Heart left ventricle (tissue), 16 donors: ENCODE measurements at regions not wholly inside any gene's neighbourhood (a gene's known extent, or its start where the extent isn't known, plus 50 kb on each side); places are given as distances from the start of the nearest gene placed in this dataset.

Experiments
- ATAC-seq, 4 donors: fragments of 200-7000 bp; cut with Tn5 transposase; one replicate each; pipeline ENCODE4 v1.9.1; 2020 to 2022; ENCODE audit warnings: moderate library complexity in 4 of 4, mild to moderate bottlenecking in 3 of 4, moderate number of reproducible peaks in 1 of 4
- DNase-seq, 5 donors: peaks; one replicate each; pipeline ENCODE4 v3.0.0-alpha.2; 2020
- H3K27ac ChIP-seq, 12 donors: fragments of 200-600 bp; sonication (generic) in 4 of 12; one replicate each; pipeline versions ENCODE4 v1.5.0 to v1.8.0; 2016 to 2022; ENCODE audit warnings: mild to moderate bottlenecking in 2 of 12
- H3K27me3 ChIP-seq, 9 donors: fragments of 200-600 bp; sonication (generic) in 2 of 9; one replicate each; pipeline versions ENCODE4 v1.5.1 to v1.8.0; 2016 to 2022; ENCODE audit warnings: mild to moderate bottlenecking in 3 of 9
- H3K36me3 ChIP-seq, 9 donors: fragments of 200-600 bp; sonication (generic) in 2 of 9; one replicate each; pipeline versions ENCODE4 v1.5.0 to v1.8.0; 2018 to 2022; ENCODE audit warnings: mild to moderate bottlenecking in 2 of 9
- H3K4me1 ChIP-seq, 12 donors: fragments of 200-600 bp; sonication (generic) in 4 of 12; one replicate each; pipeline versions ENCODE4 v1.5.0 to v1.8.0; 2016 to 2022; ENCODE audit warnings: mild to moderate bottlenecking in 3 of 12
- H3K4me3 ChIP-seq, 12 donors: fragments of 200-600 bp; sonication (generic) in 4 of 12; one replicate each; pipeline versions ENCODE4 v1.5.0 to v1.8.0; 2017 to 2022; ENCODE audit warnings: mild to moderate bottlenecking in 9 of 12, moderate library complexity in 4 of 12
- H3K9me3 ChIP-seq, 12 donors: fragments of 200-600 bp; sonication (generic) in 4 of 12; one replicate each; pipeline versions ENCODE4 v1.5.0 to v1.8.0; 2016 to 2022; ENCODE audit warnings: mild to moderate bottlenecking in 1 of 12
- POLR2A ChIP-seq, 2 donors: fragments of 450-650 bp; IDR thresholded peaks; one replicate each; pipeline ENCODE4 v1.6.1; 2017; ENCODE audit warnings: antibody characterized with exemption in 2 of 2, mild to moderate bottlenecking in 2 of 2, moderate library complexity in 2 of 2
- WGBS, 4 donors: extraction: QIAGEN DNeasy Blood & Tissue Kit in 2 of 4; methylation state at CpG; one replicate each; pipeline versions ENCODE4 v1.1.5 to v1.1.7; 2013 to 2018; 5-methylcytosine and 5-hydroxymethylcytosine counted together
- intact Hi-C, 10 donors: fragments of 100-400 bp; cut with DNase I; formaldehyde crosslinking; loops; one replicate each; pipeline versions ENCODE4 v1.11.1 to v1.14.2; 2022
- TF ChIP-seq, protein P1 (sequence below), 12 donors: fragments of 200-600 bp; sonication (generic) in 4 of 12; IDR thresholded peaks; one replicate each; pipeline versions ENCODE4 v1.5.0 to v1.8.0; 2018 to 2022; ENCODE audit warnings: antibody characterized with exemption in 12 of 12, mild to moderate bottlenecking in 5 of 12
- donor health status: ischemic (EF 13 %, LVEDD 7.1; RV severe dilation, severe dysfunction).
- donor health status: healthy with polysubstance abuse.
- donor health status: DM: no; HTN: yes; CAD: no.
- donor health status: DM: no; HTN: no; CAD: no.
- donor health status: ischemic (EF 25% LVEDD 6.9; RV normal size, moderate dysfunction).
- donor health status: ischemic (EF 25% LVEDD 5.7; RV mildly dilated, moderate dysfunction).
- donor health status: healthy.
- donor health status: DM: yes; HTN: yes; CAD: no.
- donor health status: ischemic (EF 35%, LVEDD 5.7; RV mildly dilated, moderate dysfunction).
- donor health status: nonischemic (EF 11% LVEDD 7.7; RV severe dilation, severe dysfunction).
- donor health status: DM: yes; HTN: yes; CAD: no.
- donor health status: PGD.
- donor health status: ischemic (EF 29% LVEDD 5.4; RV normal size, mild dysfunction).
- donor health status: nonischemic (EF 23%, LVEDD 6.1; RV moderate dilation, normal function).

DNA sequence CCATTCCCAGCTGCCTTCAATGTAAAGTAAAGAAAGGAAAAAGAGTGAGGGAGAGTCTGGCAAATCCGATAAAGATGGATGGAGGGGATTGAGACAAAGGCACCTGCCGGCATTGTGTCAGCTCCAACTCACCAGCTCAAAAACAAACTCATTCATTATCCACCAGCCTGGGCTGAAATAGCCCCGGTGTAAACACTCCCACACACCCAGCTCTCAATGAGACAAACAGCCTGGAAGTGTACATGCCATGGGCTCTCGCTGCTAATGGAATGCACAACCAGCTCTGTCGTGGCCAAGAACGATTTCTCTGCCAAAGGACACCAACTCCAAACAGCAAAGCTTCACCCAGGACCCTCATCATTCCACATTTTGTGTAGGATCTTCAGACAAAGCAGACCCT is 89.3 kb upstream of the OPCML start:
- no peaks in the 10 kb centered on the region for H3K36me3 ChIP-seq
- H3K4me1 ChIP-seq: no peaks in the 10 kb centered on the region
- no peak overlapping the region for H3K4me3 ChIP-seq
- H3K27me3 ChIP-seq: peaks cover 0 to 5% (median 0%) of the 10 kb centered on the region in 9 donors
- TF ChIP-seq, protein P1, sequence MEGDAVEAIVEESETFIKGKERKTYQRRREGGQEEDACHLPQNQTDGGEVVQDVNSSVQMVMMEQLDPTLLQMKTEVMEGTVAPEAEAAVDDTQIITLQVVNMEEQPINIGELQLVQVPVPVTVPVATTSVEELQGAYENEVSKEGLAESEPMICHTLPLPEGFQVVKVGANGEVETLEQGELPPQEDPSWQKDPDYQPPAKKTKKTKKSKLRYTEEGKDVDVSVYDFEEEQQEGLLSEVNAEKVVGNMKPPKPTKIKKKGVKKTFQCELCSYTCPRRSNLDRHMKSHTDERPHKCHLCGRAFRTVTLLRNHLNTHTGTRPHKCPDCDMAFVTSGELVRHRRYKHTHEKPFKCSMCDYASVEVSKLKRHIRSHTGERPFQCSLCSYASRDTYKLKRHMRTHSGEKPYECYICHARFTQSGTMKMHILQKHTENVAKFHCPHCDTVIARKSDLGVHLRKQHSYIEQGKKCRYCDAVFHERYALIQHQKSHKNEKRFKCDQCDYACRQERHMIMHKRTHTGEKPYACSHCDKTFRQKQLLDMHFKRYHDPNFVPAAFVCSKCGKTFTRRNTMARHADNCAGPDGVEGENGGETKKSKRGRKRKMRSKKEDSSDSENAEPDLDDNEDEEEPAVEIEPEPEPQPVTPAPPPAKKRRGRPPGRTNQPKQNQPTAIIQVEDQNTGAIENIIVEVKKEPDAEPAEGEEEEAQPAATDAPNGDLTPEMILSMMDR (IDR thresholded peaks at IDR 0.05): no peak
- no peak for TF ChIP-seq POLR2A (IDR thresholded peaks at IDR 0.05)
- peaks cover 0 to 12% (median 2%) of the 10 kb centered on the region in 12 donors for H3K9me3 ChIP-seq
- 49 to 60% (median 57%) methylated on average over 6 of the region's 6 CpGs for WGBS, 4 donors
- no peak for DNase-seq
- no peak for ATAC-seq
- H3K27ac ChIP-seq: no peak overlapping the region
- intact Hi-C loops: loop anchor here in 2 of 10 donors (5.0 to 10.0 kb wide), 3 partner anchors 193 to 539 kb away; no protein-coding TSS in a partner anchor

DNA sequence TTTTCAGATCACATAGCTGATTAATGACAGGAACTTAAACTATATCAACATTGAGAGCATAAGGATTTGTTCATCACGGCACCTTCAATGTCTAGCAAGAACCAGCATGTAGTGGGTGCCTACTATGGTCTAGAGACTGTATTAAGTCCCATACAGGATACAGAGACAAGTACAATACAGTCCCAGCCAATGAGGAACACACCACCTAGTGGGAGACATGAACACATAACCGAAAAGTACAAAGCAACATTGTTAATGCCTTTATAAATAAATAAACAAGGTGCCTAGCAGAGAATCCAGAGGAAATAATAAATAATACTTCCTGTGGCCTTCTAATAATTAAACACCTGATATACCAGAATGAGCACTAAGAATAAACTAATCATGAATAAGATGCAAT is 87.7 kb upstream of the OPCML start:
- ATAC-seq: peak in 3 of 4 donors; percentile 49 to 75 (median 69)
- Histone ChIP-seq H3K4me1 (no peaks in the 10 kb centered on the region), H3K4me3 (no peak overlapping the region), H3K27ac (no peak overlapping the region), H3K27me3 (peaks cover 0 to 5% (median 0%) of the 10 kb centered on the region in 9 donors), H3K36me3 (no peaks in the 10 kb centered on the region), H3K9me3 (peaks cover 0 to 26% (median 10%) of the 10 kb centered on the region in 12 donors)
- TF ChIP-seq, protein P1 (IDR thresholded peaks at IDR 0.05): peak in 11 of 12 donors; percentile 13 to 48 (median 34)
- no peak for TF ChIP-seq POLR2A (IDR thresholded peaks at IDR 0.05)
- no peak for DNase-seq
- intact Hi-C loops: loop anchor here in 4 of 10 donors (5.0 to 10.0 kb wide), 5 partner anchors 195 to 538 kb away; no protein-coding TSS in a partner anchor
- WGBS, 4 donors: 40 to 56% (median 41%) methylated on average over 2 of the region's 2 CpGs

DNA sequence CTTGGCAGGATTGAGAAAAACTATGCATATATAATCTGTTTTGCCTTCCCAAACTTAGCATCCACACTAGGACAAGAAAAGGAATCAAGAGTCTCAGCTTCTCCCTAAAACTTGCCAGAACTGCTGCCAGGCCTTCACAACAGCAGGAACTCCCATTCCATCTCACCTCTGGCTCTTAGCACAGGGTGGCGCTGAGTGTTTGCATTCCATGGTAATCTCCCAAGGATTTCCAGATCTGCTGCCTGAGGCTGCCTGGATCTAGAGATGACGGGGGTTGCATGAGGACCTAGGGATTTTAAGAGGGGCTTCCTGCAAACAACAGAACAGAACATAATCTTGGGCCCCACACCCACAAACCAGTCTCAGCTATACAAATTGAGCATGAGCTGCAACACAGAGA is 87.1 kb upstream of the OPCML start:
- Histone ChIP-seq H3K36me3 (no peaks in the 10 kb centered on the region), H3K4me3 (no peak overlapping the region), H3K27ac (no peak overlapping the region), H3K27me3 (peaks cover 0 to 5% (median 0%) of the 10 kb centered on the region in 9 donors), H3K9me3 (peaks cover 0 to 29% (median 10%) of the 10 kb centered on the region in 12 donors), H3K4me1 (no peaks in the 10 kb centered on the region)
- TF ChIP-seq, protein P1 (IDR thresholded peaks at IDR 0.05): no peak
- no peak for TF ChIP-seq POLR2A (IDR thresholded peaks at IDR 0.05)
- DNase-seq (no peak), ATAC-seq (no peak)
- intact Hi-C loops: loop anchor here in 2 of 10 donors (5.0 to 10.0 kb wide), 2 partner anchors 203 to 205 kb away; no protein-coding TSS in a partner anchor
- 54 to 75% (median 58%) methylated on average over 2 of the region's 2 CpGs for WGBS, 4 donors

DNA sequence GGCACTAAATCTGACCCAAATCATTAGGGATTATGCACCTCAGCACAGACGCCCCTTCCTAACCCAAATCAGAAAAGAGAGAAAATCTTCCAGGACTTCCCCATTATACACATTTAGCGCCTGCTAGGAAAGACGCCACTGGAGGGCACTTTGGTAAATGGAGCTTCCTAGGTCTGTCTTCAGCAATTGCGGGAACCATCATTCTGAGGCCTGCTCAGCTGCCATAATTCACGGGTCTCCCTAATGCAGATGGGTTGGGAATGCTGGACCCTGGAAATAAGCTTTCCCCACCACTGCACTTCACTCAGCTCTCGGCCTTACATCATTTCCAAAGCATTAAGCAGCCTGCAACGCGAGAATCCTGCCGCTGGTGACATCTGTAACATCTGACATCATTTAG is 86.2 kb upstream of the OPCML start:
- no peaks in the 10 kb centered on the region for H3K4me1 ChIP-seq
- DNase-seq (no peak), ATAC-seq (no peak)
- peaks cover 0 to 5% (median 0%) of the 10 kb centered on the region in 9 donors for H3K27me3 ChIP-seq
- WGBS, 4 donors: 86 to 100% (median 90%) methylated on average over 7 to 9 of the region's 9 CpGs
- no peak overlapping the region for H3K27ac ChIP-seq
- H3K4me3 ChIP-seq: no peak overlapping the region
- intact Hi-C loops: loop anchor here in 2 of 10 donors (5.0 to 10.0 kb wide), 2 partner anchors 204 to 206 kb away; no protein-coding TSS in a partner anchor
- H3K36me3 ChIP-seq: no peaks in the 10 kb centered on the region
- TF ChIP-seq POLR2A (IDR thresholded peaks at IDR 0.05): no peak
- TF ChIP-seq, protein P1 (IDR thresholded peaks at IDR 0.05): no peak
- H3K9me3 ChIP-seq: peaks cover 0 to 31% (median 10%) of the 10 kb centered on the region in 12 donors
